ENCODE measurements at regions not wholly inside any gene's neighbourhood (a gene's known extent, or its start where the extent isn't known, plus 50 kb on each side); places are given as distances from the start of the nearest gene placed in this dataset.

GRCh38 chr12:127078577-127079350 is 1188.2 kb upstream of the TMEM132C start:
- 66 to 76% methylated on average over 5 of the region's 5 CpGs for WGBS, 2 donors
- no peak overlapping the region for H3K27ac ChIP-seq
- TF ChIP-seq POLR2A (IDR thresholded peaks at IDR 0.05) (no peak), CTCF (IDR thresholded peaks at IDR 0.05) (no peak)
- no peak overlapping the region for H3K4me3 ChIP-seq
- H3K36me3 ChIP-seq: no peaks in the 10 kb centered on the region
- peaks cover 0 to 13% (median 0%) of the 10 kb centered on the region in 3 donors for H3K4me1 ChIP-seq
- DNase-seq: no peak
- H3K9me3 ChIP-seq: no peaks in the 10 kb centered on the region
- intact Hi-C loops (cut with DNase I): no loop called here
- peaks cover 0 to 15% (median 0%) of the 10 kb centered on the region in 4 donors for H3K27me3 ChIP-seq

- Histone ChIP-seq H3K9me3 (no peaks in the 10 kb centered on the region), H3K4me3 (no peak overlapping the region), H3K27me3 (peaks cover 0 to 11% (median 0%) of the 10 kb centered on the region in 4 donors), H3K36me3 (no peaks in the 10 kb centered on the region), H3K27ac (no peak overlapping the region), H3K4me1 (peaks cover 0 to 15% (median 0%) of the 10 kb centered on the region in 3 donors)
- no peak for TF ChIP-seq CTCF (IDR thresholded peaks at IDR 0.05)
- no peak for TF ChIP-seq POLR2A (IDR thresholded peaks at IDR 0.05)
- no peak for DNase-seq
- intact Hi-C loops (cut with DNase I): no loop called here
- 59 to 76% methylated on average over 3 of the region's 3 CpGs for WGBS, 2 donors
Observed at GRCh38 chr12:127079636-127080035, 1187.3 kb upstream of the TMEM132C start.

- 87 to 96% methylated on average over 2 of the region's 2 CpGs for WGBS, 2 donors
- peaks cover 0 to 15% (median 0%) of the 10 kb centered on the region in 3 donors for H3K4me1 ChIP-seq
- H3K4me3 ChIP-seq: no peak overlapping the region
- TF ChIP-seq POLR2A (IDR thresholded peaks at IDR 0.05) (no peak), CTCF (IDR thresholded peaks at IDR 0.05) (no peak)
- no peak for DNase-seq
- H3K36me3 ChIP-seq: no peaks in the 10 kb centered on the region
- no peak overlapping the region for H3K27ac ChIP-seq
- peaks cover 0 to 9% (median 0%) of the 10 kb centered on the region in 4 donors for H3K27me3 ChIP-seq
- no peaks in the 10 kb centered on the region for H3K9me3 ChIP-seq
- intact Hi-C loops (cut with DNase I): no loop called here
Observed at GRCh38 chr12:127081058-127081457, 1185.9 kb upstream of the TMEM132C start.

- H3K4me3 ChIP-seq: peak overlapping the region; percentile 11 to 58 (median 36)
- peaks cover 0 to 5% (median 0%) of the 10 kb centered on the region in 4 donors for H3K27me3 ChIP-seq
- H3K9me3 ChIP-seq: no peaks in the 10 kb centered on the region
- no peak for DNase-seq
- peaks cover 0 to 15% (median 0%) of the 10 kb centered on the region in 3 donors for H3K4me1 ChIP-seq
- no peaks in the 10 kb centered on the region for H3K36me3 ChIP-seq
- intact Hi-C loops (cut with DNase I): no loop called here
- TF ChIP-seq POLR2A (IDR thresholded peaks at IDR 0.05): no peak
- no peak for TF ChIP-seq CTCF (IDR thresholded peaks at IDR 0.05)
- 17 to 19% methylated on average over 6 of the region's 6 CpGs for whole genome bisulfite sequencing, 2 donors
- peak overlapping the region in 3 of 4 donors; percentile 16 to 61 (median 44) for H3K27ac ChIP-seq
Observed at GRCh38 chr12:127083008-127083949, 1183.7 kb upstream of the TMEM132C start.
